HG03521 (cell line): ENCODE measurements at regions not wholly inside any gene's neighbourhood (a gene's known extent, or its start where the extent isn't known, plus 50 kb on each side); places are given as distances from the start of the nearest gene placed in this dataset.

Experiments
- ATAC-seq: cut with Tn5 transposase; IDR thresholded peaks from one replicate; pipeline ENCODE4 v1.9.1; 2021; ENCODE audit warnings: mild to moderate bottlenecking, moderate library complexity; ENCODE audit not compliant: unreplicated experiment

GRCh38 chr5:18027241-18027867, 393.1 kb downstream of the TAF11L14 start:
- ATAC-seq, result no peak

DNA sequence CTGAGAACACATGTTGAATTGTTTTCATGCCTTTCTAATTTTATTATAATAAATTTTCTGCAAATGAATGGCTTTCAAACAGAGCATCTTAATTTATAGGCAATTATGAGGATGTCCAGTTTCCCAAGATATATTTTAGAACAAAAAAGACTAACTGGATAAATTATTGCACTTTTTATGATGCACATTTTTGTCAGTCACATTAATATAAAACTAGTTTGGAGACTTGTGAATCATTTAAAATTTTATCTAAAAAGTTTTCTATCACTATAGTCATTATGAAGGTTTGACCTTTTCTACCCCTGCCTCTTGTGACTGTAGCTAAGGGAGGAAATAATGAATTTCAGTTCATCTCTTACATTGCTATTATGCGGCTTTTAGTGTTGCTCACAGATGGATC, 393.8 kb downstream of the TAF11L14 start:
- no peak for ATAC-seq

DNA sequence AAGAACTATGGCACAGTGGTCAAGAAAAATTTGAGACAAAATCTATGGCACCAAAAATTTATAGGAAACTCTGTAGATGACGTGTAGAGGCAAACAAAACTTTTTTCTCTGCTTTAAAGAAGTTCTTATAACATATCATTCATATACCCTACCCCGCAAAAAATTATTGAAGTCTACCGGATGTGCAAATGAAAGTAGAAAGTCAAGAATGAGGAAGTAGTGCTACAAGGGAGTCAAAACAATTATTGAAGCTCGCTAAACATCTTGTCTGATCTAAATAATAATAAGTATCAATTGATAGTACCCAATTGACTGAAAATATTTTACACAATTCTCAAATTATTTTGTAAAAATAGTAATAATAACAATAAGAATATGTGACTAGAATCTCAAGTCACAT, 398.5 kb downstream of the TAF11L14 start:
- ATAC-seq, result no peak

- ATAC-seq, result no peak
Measured at GRCh38 chr5:18036531-18036930, 402.3 kb downstream of the TAF11L14 start.

DNA sequence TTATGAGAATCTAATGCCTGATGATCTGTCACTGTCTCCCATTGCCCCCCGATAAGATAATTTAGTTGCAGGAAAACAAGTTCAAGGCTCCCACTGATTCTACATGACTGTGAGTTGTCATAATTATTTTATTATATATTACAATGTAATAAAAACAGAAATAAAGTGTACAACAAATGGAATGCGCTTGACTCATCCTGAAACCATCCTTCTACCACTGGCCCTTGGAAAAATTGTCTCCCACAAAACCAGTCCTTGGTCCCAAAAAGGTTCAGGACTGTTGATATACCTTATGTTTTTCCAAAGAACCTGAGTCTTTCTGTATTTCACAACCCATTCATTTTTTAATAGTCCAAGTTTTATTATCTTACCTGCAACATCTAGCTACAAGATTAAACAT, 403.5 kb downstream of the TAF11L14 start:
- ATAC-seq, result no peak

DNA sequence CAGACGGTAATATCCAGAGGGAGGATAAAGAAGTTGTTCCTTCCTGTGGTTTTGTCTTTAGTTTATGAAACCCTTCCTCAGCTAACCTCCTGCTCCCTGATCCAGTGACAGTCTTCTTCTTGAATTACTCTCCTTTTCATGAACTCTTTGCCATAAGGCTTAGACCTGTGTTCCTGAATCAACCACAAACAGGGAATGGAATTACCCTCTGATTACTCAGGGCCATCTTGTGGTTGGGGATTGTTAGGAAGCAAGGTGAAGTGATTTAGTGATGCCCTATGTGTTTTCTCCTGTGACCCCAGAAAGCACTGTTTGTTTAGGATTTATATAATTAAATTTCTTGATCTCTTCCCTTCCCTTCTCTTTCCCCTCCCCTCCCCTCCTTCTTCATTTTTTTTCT, 409.1 kb downstream of the TAF11L14 start:
- no peak for ATAC-seq

DNA sequence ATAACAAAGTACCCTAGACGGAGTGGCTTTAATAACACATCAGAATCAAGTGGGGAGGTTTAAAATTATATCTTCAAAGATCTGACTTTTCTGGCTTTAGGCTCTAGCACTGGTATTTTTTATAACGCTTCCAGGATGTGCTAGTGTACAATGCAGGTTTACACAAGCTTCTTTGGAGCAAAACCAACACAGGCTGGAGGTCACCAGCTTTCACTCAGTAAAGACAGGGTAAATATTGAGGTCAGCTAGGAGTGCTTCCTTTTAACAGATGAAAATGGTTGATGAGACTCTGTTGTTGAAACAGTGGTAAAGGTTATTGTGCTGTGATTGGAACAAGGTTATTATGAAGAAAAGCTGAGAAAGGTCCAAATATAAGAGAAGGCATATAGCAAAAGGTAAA, 414.2 kb downstream of the TAF11L14 start:
- ATAC-seq, result no peak

GRCh38 chr5:18050345-18050744, 416.1 kb downstream of the TAF11L14 start:
- ATAC-seq, result no peak

GRCh38 chr5:18050776-18051175, 416.5 kb downstream of the TAF11L14 start:
- no peak for ATAC-seq

DNA sequence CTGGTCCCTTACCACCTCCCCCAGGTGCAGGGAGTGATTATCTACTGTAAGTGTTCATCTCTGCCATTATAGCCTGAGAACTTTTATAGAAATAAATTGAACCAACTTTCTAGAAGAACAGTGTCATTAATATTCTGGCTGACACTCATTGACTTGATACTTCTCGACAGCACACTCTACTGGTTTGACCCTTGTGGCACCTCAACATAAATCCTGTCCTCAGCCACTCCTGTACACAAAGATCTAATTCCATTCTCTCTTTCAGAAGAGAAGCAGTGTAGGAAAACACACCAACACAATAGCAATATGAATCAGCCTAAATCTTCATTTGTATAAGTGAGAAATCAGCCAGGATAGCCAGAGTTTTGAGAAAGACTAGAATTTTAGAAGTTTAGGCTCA, 417.7 kb downstream of the TAF11L14 start:
- no peak for ATAC-seq

DNA sequence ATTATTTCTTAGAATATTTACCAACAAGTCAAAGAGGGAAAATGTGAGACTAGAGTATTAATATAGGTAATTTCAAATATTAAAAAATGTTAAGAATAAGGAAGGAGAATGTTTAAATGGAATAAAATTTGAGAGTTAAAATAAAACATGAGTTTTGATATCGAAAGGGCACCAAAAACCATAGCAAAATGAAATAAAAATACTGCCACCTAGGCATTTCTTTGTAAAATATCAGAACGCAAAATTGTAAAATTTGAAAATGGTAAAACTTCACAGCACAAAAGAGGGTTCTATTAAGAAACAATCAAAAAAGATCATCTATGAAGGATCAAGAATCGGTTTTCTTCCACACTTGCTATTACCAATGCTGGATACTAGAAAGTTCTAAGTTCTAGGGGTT, 418.3 kb downstream of the TAF11L14 start:
- ATAC-seq, result no peak

- ATAC-seq, result no peak
Measured at GRCh38 chr5:18057725-18058124, 423.5 kb downstream of the TAF11L14 start.

DNA sequence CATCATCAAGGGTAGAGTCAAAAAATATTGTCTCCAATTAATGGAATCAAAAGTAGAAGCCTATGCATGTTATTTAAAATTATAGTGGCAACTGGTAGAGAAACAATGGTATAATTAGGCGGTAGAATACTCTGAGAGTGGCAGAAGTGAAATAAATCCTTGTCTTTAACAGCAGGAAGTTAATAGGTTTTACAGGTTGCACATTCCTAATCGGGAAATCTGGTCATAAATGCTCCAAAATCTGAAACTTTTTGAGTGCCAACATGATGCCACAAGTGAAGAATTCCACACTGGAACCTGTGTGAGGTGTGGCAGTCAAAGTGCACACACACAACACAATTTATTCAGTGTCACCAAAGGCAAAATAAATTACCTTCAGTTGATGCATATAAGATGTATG, 433.4 kb downstream of the TAF11L14 start:
- no peak for ATAC-seq

GRCh38 chr5:18068826-18069225, 434.6 kb downstream of the TAF11L14 start:
- ATAC-seq, result no peak

GRCh38 chr5:18069790-18070189, 435.5 kb downstream of the TAF11L14 start:
- ATAC-seq, result no peak

- ATAC-seq, result no peak
Measured at GRCh38 chr5:18072600-18072999, 438.3 kb downstream of the TAF11L14 start.

- ATAC-seq, result no peak
Measured at GRCh38 chr5:18074961-18075360, 440.7 kb downstream of the TAF11L14 start.

DNA sequence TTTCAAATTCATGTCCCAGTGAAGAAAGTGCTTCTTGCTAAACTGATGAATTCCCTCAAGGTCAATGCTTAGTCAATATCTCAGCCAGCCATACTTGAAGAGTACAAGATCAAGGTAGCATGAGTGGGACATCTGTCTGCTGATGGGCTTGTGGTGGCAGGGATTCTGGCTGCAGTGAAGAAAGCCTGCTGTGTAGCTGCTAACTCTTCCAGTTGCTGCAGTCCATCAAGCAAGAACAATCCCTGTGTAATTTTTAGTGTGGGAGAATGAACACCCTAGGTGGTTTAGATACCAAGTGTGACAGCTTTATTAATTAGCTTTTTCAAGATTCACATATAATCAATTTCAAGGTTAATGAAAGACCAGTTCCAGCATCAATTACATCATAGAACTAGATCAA, 443.9 kb downstream of the TAF11L14 start:
- no peak for ATAC-seq

GRCh38 chr5:18079831-18080230, 445.6 kb downstream of the TAF11L14 start:
- ATAC-seq, result no peak

DNA sequence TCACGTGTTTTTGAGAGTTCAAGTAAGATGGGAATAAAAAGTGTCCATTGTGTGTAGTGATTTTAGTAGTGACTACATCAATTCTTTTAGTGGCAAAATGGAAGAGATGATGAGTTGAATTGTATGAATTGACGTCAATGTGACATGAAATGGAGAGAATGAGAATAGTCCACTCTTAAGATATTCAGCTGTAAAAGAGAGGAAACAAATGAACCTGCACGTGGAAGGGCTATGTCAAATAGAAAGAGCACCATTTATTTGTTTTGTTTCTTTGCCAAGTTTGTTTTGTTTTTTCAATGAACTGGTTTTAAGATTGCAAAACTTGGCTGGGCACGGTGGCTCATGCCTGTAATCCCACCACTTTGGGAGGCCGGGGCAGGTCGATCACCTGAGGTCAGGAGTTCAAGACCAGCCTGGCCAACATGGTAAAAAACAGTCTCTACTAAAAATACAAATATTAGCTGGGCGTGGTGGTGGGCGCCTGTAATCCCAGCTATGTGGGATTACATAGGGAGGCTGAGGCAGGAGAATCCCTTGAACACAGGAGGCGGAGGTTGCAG, 453.8 kb downstream of the TAF11L14 start:
- ATAC-seq, result no peak

DNA sequence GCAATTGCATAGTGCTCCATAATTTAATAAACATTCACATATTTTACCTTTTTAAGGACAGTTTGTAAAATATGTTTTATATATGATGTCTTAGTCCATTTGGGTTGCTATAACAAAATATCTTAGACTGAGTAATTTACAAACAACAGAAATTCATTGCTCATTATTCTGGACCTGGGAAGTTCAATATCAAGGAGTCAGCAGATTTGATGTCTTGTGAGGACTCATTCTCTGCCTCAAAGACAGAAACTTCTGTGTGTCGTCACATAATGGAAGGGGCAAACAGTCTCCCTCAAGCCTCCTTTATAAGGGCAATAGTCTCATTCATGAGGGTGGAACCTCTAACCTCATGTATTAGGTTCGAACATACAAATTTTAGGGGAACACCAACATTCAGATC, 455.9 kb downstream of the TAF11L14 start:
- ATAC-seq, result no peak

DNA sequence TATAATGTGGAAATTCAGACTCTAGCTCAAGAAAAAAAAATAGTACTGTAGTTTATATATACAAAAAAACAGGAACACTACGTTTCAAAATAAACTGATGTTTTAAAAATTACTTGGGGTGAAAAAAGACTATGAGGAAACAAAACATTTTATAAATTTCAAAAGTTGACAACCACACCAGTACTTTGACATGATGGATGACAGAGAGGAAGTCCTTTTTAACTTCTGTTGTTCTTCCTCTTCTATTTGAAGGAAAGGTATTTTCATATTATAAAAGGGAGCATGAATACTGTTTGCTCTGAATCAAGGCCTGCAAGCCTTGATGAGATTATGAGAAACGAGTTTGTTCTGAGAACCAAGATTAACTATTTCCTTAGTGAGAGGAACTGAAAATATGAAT, 456.9 kb downstream of the TAF11L14 start:
- ATAC-seq, result no peak

DNA sequence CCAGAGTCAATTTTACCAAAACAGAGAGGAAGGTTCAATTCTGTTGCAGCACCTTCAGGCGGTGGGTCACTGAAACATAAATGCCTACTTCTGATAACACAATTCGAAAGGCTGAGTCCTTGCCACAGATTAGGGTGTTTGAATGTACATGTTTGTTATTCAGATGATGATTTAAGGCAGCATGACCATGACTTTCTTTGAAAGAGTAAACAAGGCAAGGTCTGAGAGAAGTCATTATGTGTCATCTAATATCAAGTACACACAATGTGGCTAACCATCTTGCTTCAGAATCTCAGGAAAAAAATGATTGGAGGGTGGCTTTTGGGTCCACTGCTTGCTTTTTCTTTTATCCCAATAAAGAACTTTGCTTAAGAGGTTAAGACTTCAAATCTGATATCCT, 457.5 kb downstream of the TAF11L14 start:
- no peak for ATAC-seq
